Liver (tissue), 8 donors: ENCODE measurements at regions not wholly inside any gene's neighbourhood (a gene's known extent, or its start where the extent isn't known, plus 50 kb on each side); places are given as distances from the start of the nearest gene placed in this dataset.

Source experiments
- DNase-seq: peaks from one replicate; pipeline ENCODE4 v3.0.0-alpha.2; 2017; ENCODE audit warnings: low spot score
- H3K27ac ChIP-seq, 2 donors: one replicate each; pipeline ENCODE4 v1.7.0; 2013; ENCODE audit warnings: inconsistent platforms in 2 of 2, low read length in 2 of 2, control low read depth in 1 of 2, low read depth in 1 of 2, mild to moderate bottlenecking in 1 of 2
- H3K27me3 ChIP-seq, 4 donors: one replicate each; pipeline versions ENCODE4 v1.6.1 to v1.7.0; 2013; ENCODE audit warnings: low read length in 3 of 4, inconsistent platforms in 1 of 4, mild to moderate bottlenecking in 1 of 4, moderate library complexity in 1 of 4; ENCODE audit not compliant: control insufficient read depth in 4 of 4, insufficient read depth in 4 of 4
- H3K36me3 ChIP-seq, 4 donors: one replicate each; pipeline versions ENCODE4 v1.6.1 to v1.7.0; 2013; ENCODE audit warnings: low read length in 3 of 4, mild to moderate bottlenecking in 3 of 4, low read depth in 1 of 4, moderate library complexity in 1 of 4; ENCODE audit not compliant: control insufficient read depth in 4 of 4, insufficient read depth in 3 of 4
- H3K4me1 ChIP-seq, 4 donors: one replicate each; pipeline versions ENCODE4 v1.6.1 to v1.7.0; 2013; ENCODE audit warnings: low read length in 3 of 4, mild to moderate bottlenecking in 3 of 4, moderate library complexity in 1 of 4; ENCODE audit not compliant: control insufficient read depth in 4 of 4, insufficient read depth in 4 of 4
- H3K4me3 ChIP-seq, 3 donors: one replicate each; pipeline versions ENCODE4 v1.6.1 to v1.7.0; 2013; ENCODE audit warnings: low read length in 3 of 3, control low read depth in 1 of 3, low read depth in 1 of 3, mild to moderate bottlenecking in 1 of 3
- H3K9ac ChIP-seq, 2 donors: one replicate each; pipeline ENCODE4 v1.7.0; 2013; ENCODE audit warnings: low read length in 2 of 2, mild to moderate bottlenecking in 2 of 2, moderate library complexity in 2 of 2, control low read depth in 1 of 2, low read depth in 1 of 2
- H3K9me3 ChIP-seq, 4 donors: one replicate each; pipeline versions ENCODE4 v1.6.1 to v1.7.0; 2013; ENCODE audit warnings: low read length in 3 of 4; ENCODE audit not compliant: control insufficient read depth in 4 of 4
- EGR1 ChIP-seq, 2 donors: IDR thresholded peaks; 2 replicates each; pipeline ENCODE4 v1.6.1; 2016 to 2018; ENCODE audit warnings: antibody characterized with exemption in 2 of 2, low read depth in 2 of 2
- FOXA1 ChIP-seq: IDR thresholded peaks from 2 replicates; pipeline ENCODE4 v1.6.1; 2016; ENCODE audit warnings: antibody characterized with exemption
- FOXA2 ChIP-seq: IDR thresholded peaks from 2 replicates; pipeline ENCODE4 v1.6.1; 2016; ENCODE audit warnings: antibody characterized with exemption
- GABPA ChIP-seq, 2 donors: IDR thresholded peaks in 1 of 2; conservative IDR thresholded peaks in 1 of 2; 2 replicates each; pipeline ENCODE4 v1.6.1; 2016; ENCODE audit warnings: antibody characterized with exemption in 2 of 2, mild to moderate bottlenecking in 1 of 2, moderate library complexity in 1 of 2
- HNF4A ChIP-seq, 2 donors: conservative IDR thresholded peaks; 2 replicates each; pipeline ENCODE4 v1.6.1; 2016; ENCODE audit warnings: antibody characterized with exemption in 2 of 2, mild to moderate bottlenecking in 2 of 2
- HNF4G ChIP-seq: IDR thresholded peaks from 2 replicates; pipeline ENCODE4 v1.6.1; 2016; ENCODE audit warnings: antibody characterized with exemption
- JUND ChIP-seq, 2 donors: IDR thresholded peaks; 2 replicates each; pipeline ENCODE4 v1.6.1; 2016; ENCODE audit warnings: antibody characterized with exemption in 2 of 2
- NR2F2 ChIP-seq: IDR thresholded peaks from 2 replicates; pipeline ENCODE4 v1.6.1; 2016; ENCODE audit warnings: antibody characterized with exemption
- RAD21 ChIP-seq, 2 donors: IDR thresholded peaks; 2 replicates each; pipeline ENCODE4 v1.6.1; 2016; ENCODE audit warnings: antibody characterized with exemption in 2 of 2, mild to moderate bottlenecking in 2 of 2
- RXRA ChIP-seq, 2 donors: IDR thresholded peaks; 2 replicates each; pipeline ENCODE4 v1.6.1; 2017 to 2018; ENCODE audit warnings: antibody characterized with exemption in 2 of 2, mild to moderate bottlenecking in 1 of 2
- SP1 ChIP-seq: IDR thresholded peaks from 2 replicates; pipeline ENCODE4 v1.6.1; 2018; ENCODE audit warnings: antibody characterized with exemption, mild to moderate bottlenecking
- TAF1 ChIP-seq: conservative IDR thresholded peaks from 2 replicates; pipeline ENCODE4 v1.6.1; 2016; ENCODE audit warnings: antibody characterized with exemption, mild to moderate bottlenecking
- YY1 ChIP-seq: IDR thresholded peaks from 2 replicates; pipeline ENCODE4 v1.6.1; 2016; ENCODE audit warnings: antibody characterized with exemption, mild to moderate bottlenecking
- WGBS: extraction: QIAGEN DNeasy Blood & Tissue Kit; methylation state at CpG from one replicate; pipeline ENCODE4 v1.1.7; 2013; 5-methylcytosine and 5-hydroxymethylcytosine counted together
- TF ChIP-seq, protein P1 (sequence below): IDR thresholded peaks from 2 replicates; pipeline ENCODE4 v1.6.1; 2016; ENCODE audit warnings: antibody characterized with exemption
- TF ChIP-seq, protein P2 (sequence below): IDR thresholded peaks from 2 replicates; pipeline ENCODE4 v1.6.1; 2016; ENCODE audit warnings: antibody characterized with exemption
- TF ChIP-seq, protein P3 (sequence below): fragments of 150-350 bp; IDR thresholded peaks from 2 replicates; pipeline ENCODE4 v1.5.1; 2017; ENCODE audit warnings: improper control_type of control experiment, low read depth, low read length; ENCODE audit not compliant: missing input control
- TF ChIP-seq, protein P4 (sequence below): IDR thresholded peaks from 2 replicates; pipeline ENCODE4 v1.6.1; 2016; ENCODE audit warnings: antibody characterized with exemption
- TF ChIP-seq, protein P5 (sequence below): IDR thresholded peaks from 2 replicates; pipeline ENCODE4 v1.6.1; 2016; ENCODE audit warnings: antibody characterized with exemption, mild to moderate bottlenecking
- donor health status: healthy.
- donor health status: healthy.
- donor health status: healthy.
- donor health status: healthy.
- donor health status: healthy.

DNA sequence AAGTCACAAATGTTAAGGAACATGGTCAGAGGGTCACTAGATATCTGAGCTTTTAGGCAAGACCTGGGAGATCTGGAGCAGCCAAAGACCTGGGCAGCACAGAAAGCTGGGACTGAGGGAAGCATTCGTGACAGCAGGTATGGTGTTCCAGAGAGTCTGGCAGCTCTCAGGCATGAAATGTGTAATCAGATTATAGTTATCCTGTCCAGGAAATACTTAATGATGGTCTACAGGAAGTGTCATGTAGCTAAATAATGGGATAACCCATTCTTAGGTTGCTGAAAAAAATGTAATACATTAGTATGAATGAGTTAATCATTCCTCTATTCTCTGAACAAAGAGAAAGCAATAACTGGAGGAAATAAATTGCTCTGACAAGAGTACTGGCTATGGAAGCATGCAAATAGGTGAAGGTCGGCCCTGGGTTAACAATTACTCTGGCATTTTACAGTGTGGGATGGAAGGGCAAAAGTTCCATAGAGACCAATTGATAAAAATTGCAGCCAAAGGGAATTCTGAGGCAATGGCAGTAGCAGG, 740.5 kb downstream of the CBLN4 start:
- 57% methylated on average over 2 of the region's 2 CpGs for WGBS
- H3K9me3 ChIP-seq = no peaks in the 10 kb centered on the region
- DNase-seq = no peak
- no peaks in the 10 kb centered on the region for H3K4me1 ChIP-seq
- no peak overlapping the region for H3K27ac ChIP-seq
- TF ChIP-seq RXRA (IDR thresholded peaks at IDR 0.05) (no peak), FOXA2 (no peak), YY1 (no peak), GABPA (IDR thresholded peaks at IDR 0.05 in 1 of 2, conservative IDR thresholded peaks at IDR 0.05 in 1 of 2) (no peak), RAD21 (IDR thresholded peaks at IDR 0.05) (no peak), SP1 (no peak), EGR1 (IDR thresholded peaks at IDR 0.05; ENCODE audit: low read depth in 2 of 2) (no peak), NR2F2 (no peak), TAF1 (no peak), FOXA1 (no peak), JUND (IDR thresholded peaks at IDR 0.05) (no peak), HNF4G (no peak), HNF4A (conservative IDR thresholded peaks at IDR 0.05) (no peak)
- TF ChIP-seq, protein P1, sequence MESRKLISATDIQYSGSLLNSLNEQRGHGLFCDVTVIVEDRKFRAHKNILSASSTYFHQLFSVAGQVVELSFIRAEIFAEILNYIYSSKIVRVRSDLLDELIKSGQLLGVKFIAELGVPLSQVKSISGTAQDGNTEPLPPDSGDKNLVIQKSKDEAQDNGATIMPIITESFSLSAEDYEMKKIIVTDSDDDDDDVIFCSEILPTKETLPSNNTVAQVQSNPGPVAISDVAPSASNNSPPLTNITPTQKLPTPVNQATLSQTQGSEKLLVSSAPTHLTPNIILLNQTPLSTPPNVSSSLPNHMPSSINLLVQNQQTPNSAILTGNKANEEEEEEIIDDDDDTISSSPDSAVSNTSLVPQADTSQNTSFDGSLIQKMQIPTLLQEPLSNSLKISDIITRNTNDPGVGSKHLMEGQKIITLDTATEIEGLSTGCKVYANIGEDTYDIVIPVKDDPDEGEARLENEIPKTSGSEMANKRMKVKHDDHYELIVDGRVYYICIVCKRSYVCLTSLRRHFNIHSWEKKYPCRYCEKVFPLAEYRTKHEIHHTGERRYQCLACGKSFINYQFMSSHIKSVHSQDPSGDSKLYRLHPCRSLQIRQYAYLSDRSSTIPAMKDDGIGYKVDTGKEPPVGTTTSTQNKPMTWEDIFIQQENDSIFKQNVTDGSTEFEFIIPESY = no peak
- TF ChIP-seq, protein P2, sequence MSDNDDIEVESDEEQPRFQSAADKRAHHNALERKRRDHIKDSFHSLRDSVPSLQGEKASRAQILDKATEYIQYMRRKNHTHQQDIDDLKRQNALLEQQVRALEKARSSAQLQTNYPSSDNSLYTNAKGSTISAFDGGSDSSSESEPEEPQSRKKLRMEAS = no peak
- TF ChIP-seq, protein P3, sequence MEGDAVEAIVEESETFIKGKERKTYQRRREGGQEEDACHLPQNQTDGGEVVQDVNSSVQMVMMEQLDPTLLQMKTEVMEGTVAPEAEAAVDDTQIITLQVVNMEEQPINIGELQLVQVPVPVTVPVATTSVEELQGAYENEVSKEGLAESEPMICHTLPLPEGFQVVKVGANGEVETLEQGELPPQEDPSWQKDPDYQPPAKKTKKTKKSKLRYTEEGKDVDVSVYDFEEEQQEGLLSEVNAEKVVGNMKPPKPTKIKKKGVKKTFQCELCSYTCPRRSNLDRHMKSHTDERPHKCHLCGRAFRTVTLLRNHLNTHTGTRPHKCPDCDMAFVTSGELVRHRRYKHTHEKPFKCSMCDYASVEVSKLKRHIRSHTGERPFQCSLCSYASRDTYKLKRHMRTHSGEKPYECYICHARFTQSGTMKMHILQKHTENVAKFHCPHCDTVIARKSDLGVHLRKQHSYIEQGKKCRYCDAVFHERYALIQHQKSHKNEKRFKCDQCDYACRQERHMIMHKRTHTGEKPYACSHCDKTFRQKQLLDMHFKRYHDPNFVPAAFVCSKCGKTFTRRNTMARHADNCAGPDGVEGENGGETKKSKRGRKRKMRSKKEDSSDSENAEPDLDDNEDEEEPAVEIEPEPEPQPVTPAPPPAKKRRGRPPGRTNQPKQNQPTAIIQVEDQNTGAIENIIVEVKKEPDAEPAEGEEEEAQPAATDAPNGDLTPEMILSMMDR = no peak
- TF ChIP-seq, protein P4, sequence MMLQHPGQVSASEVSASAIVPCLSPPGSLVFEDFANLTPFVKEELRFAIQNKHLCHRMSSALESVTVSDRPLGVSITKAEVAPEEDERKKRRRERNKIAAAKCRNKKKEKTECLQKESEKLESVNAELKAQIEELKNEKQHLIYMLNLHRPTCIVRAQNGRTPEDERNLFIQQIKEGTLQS = no peak
- TF ChIP-seq, protein P5, sequence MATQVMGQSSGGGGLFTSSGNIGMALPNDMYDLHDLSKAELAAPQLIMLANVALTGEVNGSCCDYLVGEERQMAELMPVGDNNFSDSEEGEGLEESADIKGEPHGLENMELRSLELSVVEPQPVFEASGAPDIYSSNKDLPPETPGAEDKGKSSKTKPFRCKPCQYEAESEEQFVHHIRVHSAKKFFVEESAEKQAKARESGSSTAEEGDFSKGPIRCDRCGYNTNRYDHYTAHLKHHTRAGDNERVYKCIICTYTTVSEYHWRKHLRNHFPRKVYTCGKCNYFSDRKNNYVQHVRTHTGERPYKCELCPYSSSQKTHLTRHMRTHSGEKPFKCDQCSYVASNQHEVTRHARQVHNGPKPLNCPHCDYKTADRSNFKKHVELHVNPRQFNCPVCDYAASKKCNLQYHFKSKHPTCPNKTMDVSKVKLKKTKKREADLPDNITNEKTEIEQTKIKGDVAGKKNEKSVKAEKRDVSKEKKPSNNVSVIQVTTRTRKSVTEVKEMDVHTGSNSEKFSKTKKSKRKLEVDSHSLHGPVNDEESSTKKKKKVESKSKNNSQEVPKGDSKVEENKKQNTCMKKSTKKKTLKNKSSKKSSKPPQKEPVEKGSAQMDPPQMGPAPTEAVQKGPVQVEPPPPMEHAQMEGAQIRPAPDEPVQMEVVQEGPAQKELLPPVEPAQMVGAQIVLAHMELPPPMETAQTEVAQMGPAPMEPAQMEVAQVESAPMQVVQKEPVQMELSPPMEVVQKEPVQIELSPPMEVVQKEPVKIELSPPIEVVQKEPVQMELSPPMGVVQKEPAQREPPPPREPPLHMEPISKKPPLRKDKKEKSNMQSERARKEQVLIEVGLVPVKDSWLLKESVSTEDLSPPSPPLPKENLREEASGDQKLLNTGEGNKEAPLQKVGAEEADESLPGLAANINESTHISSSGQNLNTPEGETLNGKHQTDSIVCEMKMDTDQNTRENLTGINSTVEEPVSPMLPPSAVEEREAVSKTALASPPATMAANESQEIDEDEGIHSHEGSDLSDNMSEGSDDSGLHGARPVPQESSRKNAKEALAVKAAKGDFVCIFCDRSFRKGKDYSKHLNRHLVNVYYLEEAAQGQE = no peak
- no peaks in the 10 kb centered on the region for H3K36me3 ChIP-seq
- H3K27me3 ChIP-seq = peaks cover 0 to 12% (median 2%) of the 10 kb centered on the region in 4 donors
- no peak overlapping the region for H3K4me3 ChIP-seq
- no peak overlapping the region for H3K9ac ChIP-seq
